Parathyroid adenoma (tissue), 2 donors: ENCODE measurements at regions not wholly inside any gene's neighbourhood (a gene's known extent, or its start where the extent isn't known, plus 50 kb on each side); places are given as distances from the start of the nearest gene placed in this dataset.

ENCODE experiments used
- H2AFZ ChIP-seq: fragments of 300-600 bp; sonication (generic); one replicate; pipeline ENCODE4 v1.7.0; 2017; ENCODE audit warnings: antibody characterized with exemption, mild to moderate bottlenecking
- H3K27ac ChIP-seq: fragments of 300-600 bp; sonication (generic); one replicate; pipeline ENCODE4 v1.7.0; 2017
- H3K27me3 ChIP-seq: fragments of 300-600 bp; sonication (generic); one replicate; pipeline ENCODE4 v1.7.0; 2017; ENCODE audit warnings: low read length; ENCODE audit not compliant: control insufficient read depth, insufficient read depth
- H3K36me3 ChIP-seq: fragments of 300-600 bp; sonication (generic); one replicate; pipeline ENCODE4 v1.7.0; 2017; ENCODE audit warnings: low read length; ENCODE audit not compliant: control insufficient read depth, insufficient read depth
- H3K4me1 ChIP-seq: fragments of 300-600 bp; sonication (generic); one replicate; pipeline ENCODE4 v1.7.0; 2017; ENCODE audit warnings: control low read depth
- H3K4me2 ChIP-seq: fragments of 300-600 bp; sonication (generic); one replicate; pipeline ENCODE4 v1.7.0; 2017; ENCODE audit warnings: low read length
- H3K4me3 ChIP-seq: fragments of 300-600 bp; sonication (generic); one replicate; pipeline ENCODE4 v1.7.0; 2017; ENCODE audit warnings: low read depth, low read length
- H3K79me2 ChIP-seq: fragments of 300-600 bp; sonication (generic); one replicate; pipeline ENCODE4 v1.7.0; 2017; ENCODE audit warnings: control low read depth
- H3K9ac ChIP-seq: fragments of 300-600 bp; sonication (generic); one replicate; pipeline ENCODE4 v1.7.0; 2017; ENCODE audit warnings: mild to moderate bottlenecking
- H3K9me3 ChIP-seq: fragments of 300-600 bp; sonication (generic); one replicate; pipeline ENCODE4 v1.7.0; 2017; ENCODE audit warnings: low read length; ENCODE audit not compliant: control insufficient read depth
- CTCF ChIP-seq: fragments of 300-600 bp; sonication (generic); IDR thresholded peaks from one replicate; pipeline ENCODE4 v1.7.0; 2017; ENCODE audit warnings: antibody characterized with exemption, mild to moderate bottlenecking
- donor health status: primary hyperparathyroidism.

- H3K79me2 ChIP-seq = no peaks in the 10 kb centered on the region
- H3K27ac ChIP-seq = no peak overlapping the region
- H3K4me3 ChIP-seq = no peak overlapping the region
- H3K9ac ChIP-seq = no peak overlapping the region
- no peaks in the 10 kb centered on the region for H3K4me1 ChIP-seq
- no peaks in the 10 kb centered on the region for H3K36me3 ChIP-seq
- H3K9me3 ChIP-seq = no peaks in the 10 kb centered on the region
- H3K27me3 ChIP-seq = no peaks in the 10 kb centered on the region
- TF ChIP-seq CTCF = no peak
- no peak overlapping the region for H2AFZ ChIP-seq
- H3K4me2 ChIP-seq = no peak overlapping the region
Measured at GRCh38 chr9:91161465-91162300, 200.0 kb downstream of the AUH start.

- Histone ChIP-seq H3K27me3 (no peaks in the 10 kb centered on the region), H3K4me3 (no peak overlapping the region), H3K4me1 (no peaks in the 10 kb centered on the region), H3K27ac (no peak overlapping the region), H3K9me3 (no peaks in the 10 kb centered on the region), H3K9ac (no peak overlapping the region), H2AFZ (no peak overlapping the region), H3K36me3 (no peaks in the 10 kb centered on the region), H3K4me2 (no peak overlapping the region), H3K79me2 (no peaks in the 10 kb centered on the region)
- no peak for TF ChIP-seq CTCF
Measured at GRCh38 chr9:91162311-91162710, 199.4 kb downstream of the AUH start.

- Histone ChIP-seq H3K9me3 (no peaks in the 10 kb centered on the region), H3K4me2 (no peak overlapping the region), H2AFZ (no peak overlapping the region), H3K27ac (no peak overlapping the region), H3K9ac (no peak overlapping the region), H3K36me3 (no peaks in the 10 kb centered on the region), H3K27me3 (no peaks in the 10 kb centered on the region), H3K4me1 (no peaks in the 10 kb centered on the region), H3K4me3 (no peak overlapping the region), H3K79me2 (no peaks in the 10 kb centered on the region)
- TF ChIP-seq CTCF = no peak
Measured at GRCh38 chr9:91162784-91163443, 198.8 kb downstream of the AUH start.

GRCh38 chr9:91163444-91163772, 198.3 kb downstream of the AUH start:
- H3K4me1 ChIP-seq = no peaks in the 10 kb centered on the region
- no peaks in the 10 kb centered on the region for H3K79me2 ChIP-seq
- H3K4me2 ChIP-seq = no peak overlapping the region
- no peak overlapping the region for H2AFZ ChIP-seq
- no peaks in the 10 kb centered on the region for H3K27me3 ChIP-seq
- TF ChIP-seq CTCF = no peak
- H3K36me3 ChIP-seq = no peaks in the 10 kb centered on the region
- no peak overlapping the region for H3K4me3 ChIP-seq
- H3K9me3 ChIP-seq = no peaks in the 10 kb centered on the region
- H3K27ac ChIP-seq = no peak overlapping the region
- H3K9ac ChIP-seq = no peak overlapping the region
